Trophoblast cell (in vitro differentiated cells and primary cell): ENCODE measurements at regions not wholly inside any gene's neighbourhood (a gene's known extent, or its start where the extent isn't known, plus 50 kb on each side); places are given as distances from the start of the nearest gene placed in this dataset.

ENCODE experiments used
- DNase-seq, 2 donors: peaks; one replicate each; pipeline ENCODE4 v3.0.0-alpha.2; 2016
- H2AFZ ChIP-seq: 2 replicates; pipeline ENCODE4 v1.6.1; 2013; ENCODE audit warnings: low read length, moderate library complexity, mild to moderate bottlenecking; ENCODE audit not compliant: insufficient read depth, poor library complexity
- H2AK5ac ChIP-seq: 2 replicates; pipeline ENCODE4 v1.6.1; 2013; ENCODE audit warnings: mild to moderate bottlenecking, low read length
- H2BK120ac ChIP-seq: 2 replicates; pipeline ENCODE4 v1.6.1; 2013; ENCODE audit warnings: low read length, mild to moderate bottlenecking, moderate library complexity; ENCODE audit not compliant: insufficient read depth, poor library complexity
- H2BK12ac ChIP-seq: 2 replicates; pipeline ENCODE4 v1.6.1; 2013; ENCODE audit warnings: mild to moderate bottlenecking, low read length, moderate library complexity
- H2BK5ac ChIP-seq: 2 replicates; pipeline ENCODE4 v1.6.1; 2013; ENCODE audit warnings: low read length, low read depth, moderate library complexity, mild to moderate bottlenecking; ENCODE audit not compliant: poor library complexity
- H3K14ac ChIP-seq: 2 replicates; pipeline ENCODE4 v1.6.1; 2013; ENCODE audit warnings: mild to moderate bottlenecking, low read length
- H3K18ac ChIP-seq: 2 replicates; pipeline ENCODE4 v1.6.1; 2013; ENCODE audit warnings: mild to moderate bottlenecking, low read length
- H3K23ac ChIP-seq: 2 replicates; pipeline ENCODE4 v1.6.1; 2013; ENCODE audit warnings: low read length
- H3K27ac ChIP-seq: 2 replicates; pipeline ENCODE4 v1.5.1; 2013; ENCODE audit warnings: low read depth, mild to moderate bottlenecking, inconsistent platforms, low read length, moderate library complexity
- H3K27me3 ChIP-seq: 2 replicates; pipeline ENCODE4 v1.6.1; 2013; ENCODE audit warnings: inconsistent platforms, mild to moderate bottlenecking, low read length, moderate library complexity; ENCODE audit not compliant: insufficient read depth
- H3K36me3 ChIP-seq, 2 experiments: 1 replicate in 1 of 2; 2 replicates in 1 of 2; pipeline ENCODE4 v1.6.1; 2013; ENCODE audit warnings: low read length in 2 of 2, mild to moderate bottlenecking in 2 of 2, moderate library complexity in 1 of 2; ENCODE audit not compliant: insufficient read depth in 2 of 2, control insufficient read depth in 1 of 2
- H3K4ac ChIP-seq: 2 replicates; pipeline ENCODE4 v1.6.1; 2013; ENCODE audit warnings: low read depth, mild to moderate bottlenecking, low read length, moderate library complexity
- H3K4me1 ChIP-seq, 2 experiments: 1 replicate in 1 of 2; 2 replicates in 1 of 2; pipeline ENCODE4 v1.6.1; 2013; ENCODE audit warnings: low read length in 2 of 2, mild to moderate bottlenecking in 2 of 2, moderate library complexity in 1 of 2; ENCODE audit not compliant: insufficient read depth in 2 of 2, control insufficient read depth in 1 of 2
- H3K4me2 ChIP-seq: 2 replicates; pipeline ENCODE4 v1.6.1; 2013; ENCODE audit warnings: inconsistent platforms, mild to moderate bottlenecking, low read length, moderate library complexity
- H3K4me3 ChIP-seq: 2 replicates; pipeline ENCODE4 v1.5.1; 2013; ENCODE audit warnings: mild to moderate bottlenecking, low read depth, low read length, inconsistent platforms
- H3K79me1 ChIP-seq: one replicate; pipeline ENCODE4 v1.6.1; 2013; ENCODE audit warnings: low read length
- H3K79me2 ChIP-seq: 2 replicates; pipeline ENCODE4 v1.6.1; 2013; ENCODE audit warnings: low read length, mild to moderate bottlenecking; ENCODE audit not compliant: control insufficient read depth, insufficient read depth, poor library complexity
- H3K9ac ChIP-seq: 2 replicates; pipeline ENCODE4 v1.6.1; 2013; ENCODE audit warnings: mild to moderate bottlenecking, low read length
- H3K9me3 ChIP-seq: 2 replicates; pipeline ENCODE4 v1.6.1; 2013; ENCODE audit warnings: low read depth, mild to moderate bottlenecking, control low read depth, inconsistent platforms, low read length; ENCODE audit not compliant: insufficient read depth
- H4K12ac ChIP-seq: 2 replicates; pipeline ENCODE4 v1.6.1; 2013; ENCODE audit warnings: low read depth, mild to moderate bottlenecking, low read length, moderate library complexity
- H4K8ac ChIP-seq: 2 replicates; pipeline ENCODE4 v1.6.1; 2013; ENCODE audit warnings: low read depth, mild to moderate bottlenecking, low read length, moderate library complexity
- H4K91ac ChIP-seq: one replicate; pipeline ENCODE4 v1.6.1; 2013; ENCODE audit warnings: low read depth, mild to moderate bottlenecking, low read length, moderate library complexity
- WGBS: extraction: QIAGEN DNeasy Blood & Tissue Kit; methylation state at CpG from one replicate; pipeline ENCODE4 v1.1.7; 2013; ENCODE audit warnings: missing lambda C conversion rate; ENCODE audit not compliant: insufficient read length, insufficient coverage; ENCODE audit errors: extremely low coverage; 5-methylcytosine and 5-hydroxymethylcytosine counted together

GRCh38 chr10:58970160-58970915 is 206.1 kb upstream of the PHYHIPL start:
- Histone ChIP-seq H3K23ac (no peak overlapping the region), H4K91ac (no peak overlapping the region), H2BK12ac (no peak overlapping the region), H3K4ac (no peak overlapping the region), H3K4me1 (no peaks in the 10 kb centered on the region), H3K4me2 (no peak overlapping the region), H3K36me3 (no peaks in the 10 kb centered on the region), H4K12ac (no peak overlapping the region), H2BK120ac (no peak overlapping the region), H2AK5ac (no peak overlapping the region), H3K18ac (no peak overlapping the region), H3K14ac (no peak overlapping the region), H2AFZ (no peak overlapping the region), H3K27ac (no peak overlapping the region), H3K9ac (no peak overlapping the region), H3K4me3 (no peak overlapping the region), H2BK5ac (no peak overlapping the region), H4K8ac (no peak overlapping the region), H3K9me3 (no peaks in the 10 kb centered on the region), H3K27me3 (no peaks in the 10 kb centered on the region), H3K79me1 (no peaks in the 10 kb centered on the region), H3K79me2 (no peaks in the 10 kb centered on the region)
- DNase-seq = no peak
- WGBS = no CpG with 5 or more reads among the region's 2 CpGs

DNA sequence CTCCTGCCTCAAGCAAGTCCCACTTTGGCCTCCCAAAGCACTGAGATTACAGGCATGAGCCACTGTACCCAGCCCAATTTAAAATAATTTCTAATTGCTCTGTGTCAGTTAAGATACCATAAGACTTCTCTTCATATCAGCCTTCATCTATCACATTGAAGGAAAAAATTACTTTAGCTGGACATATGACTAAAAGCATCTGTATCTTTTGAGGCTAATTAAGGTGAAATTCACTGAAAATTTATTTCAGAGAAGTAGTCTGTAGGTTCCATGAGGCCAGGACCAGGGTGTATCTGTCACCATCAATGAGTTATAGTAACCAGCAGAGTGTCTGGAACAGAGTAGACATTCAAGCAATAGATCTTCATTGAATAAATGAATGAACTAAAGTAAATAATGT is 205.2 kb upstream of the PHYHIPL start:
- Histone ChIP-seq H3K4me2 (no peak overlapping the region), H4K12ac (no peak overlapping the region), H2AFZ (no peak overlapping the region), H3K79me1 (no peaks in the 10 kb centered on the region), H3K27me3 (no peaks in the 10 kb centered on the region), H2BK120ac (no peak overlapping the region), H3K4ac (no peak overlapping the region), H3K23ac (no peak overlapping the region), H2AK5ac (no peak overlapping the region), H4K8ac (no peak overlapping the region), H2BK12ac (no peak overlapping the region), H3K9me3 (no peaks in the 10 kb centered on the region), H3K14ac (no peak overlapping the region), H3K36me3 (no peaks in the 10 kb centered on the region), H2BK5ac (no peak overlapping the region), H3K27ac (no peak overlapping the region), H3K4me3 (no peak overlapping the region), H3K4me1 (no peaks in the 10 kb centered on the region), H3K18ac (no peak overlapping the region), H3K79me2 (no peaks in the 10 kb centered on the region), H4K91ac (no peak overlapping the region), H3K9ac (no peak overlapping the region)
- DNase-seq = no peak

GRCh38 chr10:58971796-58972491 is 204.5 kb upstream of the PHYHIPL start:
- Histone ChIP-seq H2BK120ac (no peak overlapping the region), H3K18ac (no peak overlapping the region), H3K27me3 (no peaks in the 10 kb centered on the region), H3K27ac (no peak overlapping the region), H3K4me2 (no peak overlapping the region), H3K79me2 (no peaks in the 10 kb centered on the region), H4K12ac (no peak overlapping the region), H3K4me3 (no peak overlapping the region), H4K8ac (no peak overlapping the region), H3K14ac (no peak overlapping the region), H3K79me1 (no peaks in the 10 kb centered on the region), H2AK5ac (no peak overlapping the region), H3K36me3 (no peaks in the 10 kb centered on the region), H3K4me1 (no peaks in the 10 kb centered on the region), H2BK12ac (no peak overlapping the region), H3K9me3 (no peaks in the 10 kb centered on the region), H3K9ac (no peak overlapping the region), H2BK5ac (no peak overlapping the region), H3K4ac (no peak overlapping the region), H2AFZ (no peak overlapping the region), H4K91ac (no peak overlapping the region), H3K23ac (no peak overlapping the region)
- WGBS = no CpG with 5 or more reads among the region's 2 CpGs
- DNase-seq = no peak

DNA sequence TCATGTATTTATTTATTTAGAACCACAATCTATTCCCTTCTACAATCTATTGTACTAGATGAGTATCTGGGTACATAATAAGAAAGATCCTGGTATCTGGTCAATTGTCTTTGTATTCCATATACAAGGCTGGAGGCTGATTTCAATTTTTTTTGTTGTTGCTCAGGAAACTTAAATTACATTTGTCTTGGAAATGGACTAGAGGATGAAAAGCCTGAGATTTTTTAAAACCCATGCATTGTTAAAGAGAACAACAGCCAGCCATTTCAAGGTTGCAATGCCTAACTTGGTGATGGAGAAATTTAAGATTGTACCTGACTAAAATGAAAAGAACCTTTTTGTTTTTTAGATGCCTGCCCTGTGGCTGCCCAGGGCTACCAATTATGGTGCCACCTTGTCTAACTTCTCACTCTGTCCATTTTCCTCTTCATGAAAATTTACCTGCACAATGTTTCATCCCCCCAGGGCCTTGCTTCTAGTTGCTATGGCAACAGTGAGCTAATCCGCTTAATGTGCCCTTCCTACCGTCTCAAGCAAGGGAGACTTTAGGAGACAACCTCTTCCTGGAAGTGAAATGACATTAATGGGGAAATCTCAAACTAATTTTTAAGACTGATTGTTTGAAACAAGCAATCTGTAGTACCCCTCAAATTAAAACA is 203.7 kb upstream of the PHYHIPL start:
- Histone ChIP-seq H2BK12ac (no peak overlapping the region), H3K4me3 (no peak overlapping the region), H3K4me1 (no peaks in the 10 kb centered on the region), H3K36me3 (no peaks in the 10 kb centered on the region), H2AFZ (no peak overlapping the region), H3K79me1 (no peaks in the 10 kb centered on the region), H3K4ac (no peak overlapping the region), H3K4me2 (no peak overlapping the region), H3K27ac (no peak overlapping the region), H3K27me3 (no peaks in the 10 kb centered on the region), H3K79me2 (no peaks in the 10 kb centered on the region), H4K8ac (no peak overlapping the region), H3K18ac (no peak overlapping the region), H3K14ac (no peak overlapping the region), H4K12ac (no peak overlapping the region), H2AK5ac (no peak overlapping the region), H2BK120ac (no peak overlapping the region), H3K23ac (no peak overlapping the region), H3K9me3 (no peaks in the 10 kb centered on the region), H2BK5ac (no peak overlapping the region), H4K91ac (no peak overlapping the region), H3K9ac (no peak overlapping the region)
- WGBS = no CpG with 5 or more reads among the region's 2 CpGs
- no peak for DNase-seq
